K562 (cell line): ENCODE measurements at regions not wholly inside any gene's neighbourhood (a gene's known extent, or its start where the extent isn't known, plus 50 kb on each side); places are given as distances from the start of the nearest gene placed in this dataset.

Experiments used
- ATAC-seq: fragments of 200-7000 bp; cut with Tn5 transposase; 3 replicates; pipeline ENCODE4 v1.9.1; 2020; ENCODE audit warnings: moderate library complexity
- BruUV-seq: library from RNA; stranded (reverse); fragments of 400-500 nt; replicated peaks from 2 replicates; lab custom pipeline; 2021; lab: Mats Ljungman, UMichigan
- CTCF ChIA-PET: fragments of 300-600 bp; formaldehyde crosslinking; extraction: SDS; loops from one replicate; lab custom pipeline; 2021; ENCODE audit warnings: low intra/inter-chr PET ratio; lab: Yijun Ruan, JAX
- POLR2A ChIA-PET: fragments of 300-600, 350-650 bp; sonication (Branson Sonifier 250); formaldehyde crosslinking; extraction: SDS; loops from one replicate; lab custom pipeline; 2021; ENCODE audit warnings: antibody characterized with exemption, inconsistent platforms; lab: Yijun Ruan, JAX
- DNase-seq, 4 experiments: peaks; one replicate each; pipeline versions ENCODE4 v3.0.0 to v3.0.0-alpha.2; 2011 to 2018; ENCODE audit warnings: low spot score in 3 of 4, mixed read lengths in 3 of 4; ENCODE audit errors: extremely low read depth in 1 of 4
- FAIRE-seq: peaks from 2 replicates; lab custom pipeline; 2011; peaks lifted over from hg19 to GRCh38; lab: Jason Lieb, UNC
- H2AFZ ChIP-seq: 2 replicates; pipeline ENCODE4 v1.6.0; 2011; ENCODE audit warnings: low read depth, low read length, control low read depth, inconsistent platforms
- H3K27ac ChIP-seq: fragments of 200-600 bp; 3 replicates; pipeline ENCODE4 v1.8.0; 2011; ENCODE audit warnings: low read depth, mild to moderate bottlenecking, control low read depth, inconsistent platforms, low read length, moderate library complexity, mixed read lengths; ENCODE audit errors: extremely low read depth
- H3K27me3 ChIP-seq, 2 experiments: fragments of 300-600 bp in 1 of 2; 2 replicates in 1 of 2; 3 replicates in 1 of 2; pipeline versions ENCODE4 v1.6.0 to v1.8.0; 2011; ENCODE audit warnings: inconsistent platforms in 2 of 2, low read length in 2 of 2, mild to moderate bottlenecking in 1 of 2, mixed read lengths in 1 of 2, moderate library complexity in 1 of 2; ENCODE audit not compliant: control insufficient read depth in 2 of 2, insufficient read depth in 2 of 2
- H3K36me3 ChIP-seq: fragments of 300-600 bp; 3 replicates; pipeline ENCODE4 v1.8.0; 2011; ENCODE audit warnings: mild to moderate bottlenecking, low read length, inconsistent platforms; ENCODE audit not compliant: control insufficient read depth, insufficient read depth
- H3K4me1 ChIP-seq, 2 experiments: fragments of 200-600 bp in 1 of 2; replicated peaks in 1 of 2; 2 replicates in 1 of 2; 3 replicates in 1 of 2; pipeline versions ENCODE4 v1.5.1 to v1.8.0; 2011; ENCODE audit warnings: inconsistent platforms in 2 of 2, low read length in 2 of 2, mild to moderate bottlenecking in 1 of 2, mixed read lengths in 1 of 2, moderate library complexity in 1 of 2; ENCODE audit not compliant: control insufficient read depth in 2 of 2, insufficient read depth in 2 of 2
- H3K4me2 ChIP-seq: 2 replicates; pipeline ENCODE4 v1.6.1; 2011; ENCODE audit warnings: low read length, control low read depth, inconsistent platforms, mixed read lengths; ENCODE audit not compliant: insufficient read depth
- H3K4me3 ChIP-seq: fragments of 200-600 bp; sonication (generic), shearing (Covaris generic); 2 replicates; pipeline ENCODE4 v1.5.1; 2016; ENCODE audit warnings: control low read depth, inconsistent platforms
- H3K79me2 ChIP-seq: fragments of 200-600 bp; 3 replicates; pipeline ENCODE4 v1.8.0; 2011; ENCODE audit warnings: low read length, inconsistent platforms; ENCODE audit not compliant: control insufficient read depth, insufficient read depth
- H3K9ac ChIP-seq, 2 experiments: 2 replicates each; pipeline versions ENCODE4 v1.6.0 to v1.6.1; 2011; ENCODE audit warnings: low read depth in 2 of 2, low read length in 2 of 2, control low read depth in 1 of 2, inconsistent platforms in 1 of 2, mild to moderate bottlenecking in 1 of 2, mixed read lengths in 1 of 2; ENCODE audit not compliant: insufficient read depth in 1 of 2
- H3K9me1 ChIP-seq: one replicate; pipeline ENCODE4 v1.6.0; 2011; ENCODE audit warnings: inconsistent platforms, mild to moderate bottlenecking, low read length, moderate library complexity; ENCODE audit not compliant: control insufficient read depth, insufficient read depth
- H3K9me3 ChIP-seq: replicated peaks from 2 replicates; pipeline ENCODE4 v1.5.1; 2011; ENCODE audit warnings: low read depth, low read length, inconsistent platforms; ENCODE audit not compliant: control insufficient read depth, insufficient read depth
- H4K20me1 ChIP-seq: replicated peaks from 2 replicates; pipeline ENCODE4 v1.6.1; 2011; ENCODE audit warnings: low read length, inconsistent platforms, mixed read lengths; ENCODE audit not compliant: control insufficient read depth, insufficient read depth
- ELF4 ChIP-seq: fragments of 450-650 bp; formaldehyde crosslinking; IDR thresholded peaks from 2 replicates; pipeline ENCODE4 v1.4.0; 2022; ENCODE audit warnings: missing genetic modification characterization
- ETV6 ChIP-seq, 3 experiments: fragments of 150-350 bp in 1 of 3; sonication (generic) in 1 of 3; formaldehyde crosslinking in 1 of 3; IDR thresholded peaks; 2 replicates each; pipeline versions ENCODE4 v1.6.1 to v1.8.0; 2014 to 2022; ENCODE audit warnings: borderline replicate concordance in 2 of 3, low read depth in 2 of 3, antibody characterized with exemption in 1 of 3, low read length in 1 of 3, mild to moderate bottlenecking in 1 of 3, missing genetic modification reagents in 1 of 3
- HMG20B ChIP-seq: fragments of 250-450 bp; sonication (Bioruptor Pico); IDR thresholded peaks from 2 replicates; pipeline ENCODE4 v1.5.0; 2021; ENCODE audit warnings: mild to moderate bottlenecking
- KLF1 ChIP-seq: fragments of 450-650 bp; IDR thresholded peaks from 2 replicates; pipeline ENCODE4 v1.6.1; 2016; ENCODE audit warnings: missing genetic modification characterization, missing compliant biosample characterization
- MEIS2 ChIP-seq: fragments of 450-650 bp; IDR thresholded peaks from 2 replicates; pipeline ENCODE4 v1.6.1; 2014; ENCODE audit warnings: mild to moderate bottlenecking; ENCODE audit not compliant: partially characterized antibody
- RCOR1 ChIP-seq, 2 experiments: IDR thresholded peaks; 2 replicates each; pipeline ENCODE4 v1.6.1; 2012; ENCODE audit warnings: low read depth in 2 of 2, low read length in 2 of 2, borderline replicate concordance in 1 of 2, improper control_type of control experiment in 1 of 2
- ZNF384 ChIP-seq: IDR thresholded peaks from 2 replicates; pipeline ENCODE4 v1.6.1; 2012; ENCODE audit warnings: low read depth, low read length, improper control_type of control experiment
- ZNF695 ChIP-seq: fragments of 450-650 bp; formaldehyde crosslinking; IDR thresholded peaks from 2 replicates; pipeline ENCODE4 v1.4.0; 2020; ENCODE audit warnings: mild to moderate bottlenecking, moderate library complexity
- ZSCAN32 ChIP-seq: fragments of 450-650 bp; formaldehyde crosslinking; IDR thresholded peaks from 2 replicates; pipeline ENCODE4 v1.4.0; 2020; ENCODE audit warnings: mild to moderate bottlenecking, moderate library complexity
- in situ Hi-C: fragments of 300-500 bp; cut with MboI; formaldehyde crosslinking; loops from 4 replicates; pipeline ENCODE4 v1.15.0; 2018; ENCODE audit warnings: inconsistent platforms, mixed read lengths
- intact Hi-C: fragments of 100-400 bp; cut with micrococcal nuclease; formaldehyde crosslinking; loops from 2 replicates; pipeline ENCODE4 v1.14.2; 2022
- TF ChIP-seq, protein P1 (sequence below), 3 experiments: fragments of 200-800 bp in 1 of 3; fragments of 250-450 bp in 1 of 3; fragments of 450-650 bp in 1 of 3; sonication (Bioruptor Pico) in 1 of 3; sonication (Bioruptor generic) in 1 of 3; formaldehyde crosslinking in 1 of 3; IDR thresholded peaks; 2 replicates each; pipeline versions ENCODE4 v1.6.1 to v1.8.0; 2016 to 2022; ENCODE audit warnings: mild to moderate bottlenecking in 2 of 3, missing genetic modification characterization in 2 of 3, missing compliant biosample characterization in 1 of 3, moderate library complexity in 1 of 3
- TF ChIP-seq, protein P2 (sequence below): sonication (generic); formaldehyde crosslinking; IDR thresholded peaks from 2 replicates; pipeline ENCODE4 v1.8.1; 2023; ENCODE audit warnings: mild to moderate bottlenecking, missing genetic modification reagents
- TF ChIP-seq, protein P3 (sequence below): sonication (generic); formaldehyde crosslinking; IDR thresholded peaks from 2 replicates; pipeline ENCODE4 v1.8.1; 2023; ENCODE audit warnings: mild to moderate bottlenecking, missing genetic modification reagents, moderate library complexity
- TF ChIP-seq, protein P4 (sequence below): fragments of 250-450 bp; sonication (Bioruptor Pico); IDR thresholded peaks from 2 replicates; pipeline ENCODE4 v1.9.0; 2021; ENCODE audit warnings: mild to moderate bottlenecking
- TF ChIP-seq, protein P5 (sequence below), 3 experiments: fragments of 200-800 bp in 1 of 3; sonication (Bioruptor generic) in 1 of 3; sonication (generic) in 1 of 3; formaldehyde crosslinking in 1 of 3; IDR thresholded peaks; 2 replicates each; pipeline versions ENCODE4 v1.6.1 to v1.8.0; 2016 to 2022; ENCODE audit warnings: mild to moderate bottlenecking in 2 of 3, missing compliant biosample characterization in 2 of 3, missing genetic modification characterization in 2 of 3, missing genetic modification reagents in 1 of 3

DNA sequence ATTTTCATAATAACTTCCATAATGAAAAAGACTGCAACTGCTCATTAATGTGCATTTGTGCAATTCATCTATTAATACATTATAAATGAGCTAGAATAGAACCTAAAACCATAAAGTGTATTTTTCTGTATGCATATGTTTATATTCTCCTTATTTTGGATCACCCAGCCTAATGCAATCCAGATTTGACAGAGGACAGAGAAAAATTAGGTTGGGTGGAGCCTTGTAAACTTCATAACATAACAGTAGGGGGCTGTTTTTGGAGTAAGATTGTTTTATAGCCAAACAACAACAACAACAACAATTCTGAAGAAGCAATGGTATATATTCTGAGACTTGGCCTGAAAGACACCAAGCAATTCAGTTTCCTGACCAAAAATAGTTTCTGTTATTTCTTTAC, 615.3 kb upstream of the SLIT2 start:
- ATAC-seq (no peak), FAIRE-seq (no peak), DNase-seq (no peak)
- intact Hi-C loops (no loop called here), in situ Hi-C loops (no loop called here)
- no TSS peak for BruUV-seq
- ChIA-PET CTCF (no interaction called here), POLR2A (no interaction called here)
- Histone ChIP-seq H3K9me1 (no peaks in the 10 kb centered on the region), H3K27ac (no peak overlapping the region), H3K36me3 (no peaks in the 10 kb centered on the region), H3K4me1 (no peaks in the 10 kb centered on the region), H3K79me2 (no peaks in the 10 kb centered on the region), H3K9me3 (no peaks in the 10 kb centered on the region), H3K4me3 (no peak overlapping the region), H2AFZ (no peak overlapping the region), H3K4me2 (no peak overlapping the region), H4K20me1 (no peaks in the 10 kb centered on the region), H3K27me3 (no peaks in the 10 kb centered on the region), H3K9ac (no peak overlapping the region)
- TF ChIP-seq ELF4 (CRISPR knock-in tag) (no peak), ZSCAN32 (no peak), ZNF695 (CRISPR knock-in tag) (no peak), MEIS2 (no peak), ZNF384 (no peak), RCOR1 (IDR thresholded peaks at IDR 0.05; ENCODE audit: borderline replicate concordance in 1 of 2, low read depth in 2 of 2, low read length in 2 of 2) (no peak), ETV6 (IDR thresholded peaks at IDR 0.05; ENCODE audit: borderline replicate concordance in 1 of 2, low read depth in 2 of 2, low read length in 1 of 2) (no peak), ETV6 (CRISPR knock-in tag; IDR thresholded peaks at IDR 0.05; ENCODE audit: borderline replicate concordance) (no peak), HMG20B (CRISPR knock-in tag) (no peak), KLF1 (no peak)
- TF ChIP-seq, protein P1, sequence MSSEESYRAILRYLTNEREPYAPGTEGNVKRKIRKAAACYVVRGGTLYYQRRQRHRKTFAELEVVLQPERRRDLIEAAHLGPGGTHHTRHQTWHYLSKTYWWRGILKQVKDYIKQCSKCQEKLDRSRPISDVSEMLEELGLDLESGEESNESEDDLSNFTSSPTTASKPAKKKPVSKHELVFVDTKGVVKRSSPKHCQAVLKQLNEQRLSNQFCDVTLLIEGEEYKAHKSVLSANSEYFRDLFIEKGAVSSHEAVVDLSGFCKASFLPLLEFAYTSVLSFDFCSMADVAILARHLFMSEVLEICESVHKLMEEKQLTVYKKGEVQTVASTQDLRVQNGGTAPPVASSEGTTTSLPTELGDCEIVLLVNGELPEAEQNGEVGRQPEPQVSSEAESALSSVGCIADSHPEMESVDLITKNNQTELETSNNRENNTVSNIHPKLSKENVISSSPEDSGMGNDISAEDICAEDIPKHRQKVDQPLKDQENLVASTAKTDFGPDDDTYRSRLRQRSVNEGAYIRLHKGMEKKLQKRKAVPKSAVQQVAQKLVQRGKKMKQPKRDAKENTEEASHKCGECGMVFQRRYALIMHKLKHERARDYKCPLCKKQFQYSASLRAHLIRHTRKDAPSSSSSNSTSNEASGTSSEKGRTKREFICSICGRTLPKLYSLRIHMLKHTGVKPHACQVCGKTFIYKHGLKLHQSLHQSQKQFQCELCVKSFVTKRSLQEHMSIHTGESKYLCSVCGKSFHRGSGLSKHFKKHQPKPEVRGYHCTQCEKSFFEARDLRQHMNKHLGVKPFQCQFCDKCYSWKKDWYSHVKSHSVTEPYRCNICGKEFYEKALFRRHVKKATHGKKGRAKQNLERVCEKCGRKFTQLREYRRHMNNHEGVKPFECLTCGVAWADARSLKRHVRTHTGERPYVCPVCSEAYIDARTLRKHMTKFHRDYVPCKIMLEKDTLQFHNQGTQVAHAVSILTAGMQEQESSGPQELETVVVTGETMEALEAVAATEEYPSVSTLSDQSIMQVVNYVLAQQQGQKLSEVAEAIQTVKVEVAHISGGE (CRISPR knock-in tag; IDR thresholded peaks at IDR 0.05), result no peak
- TF ChIP-seq, protein P2, sequence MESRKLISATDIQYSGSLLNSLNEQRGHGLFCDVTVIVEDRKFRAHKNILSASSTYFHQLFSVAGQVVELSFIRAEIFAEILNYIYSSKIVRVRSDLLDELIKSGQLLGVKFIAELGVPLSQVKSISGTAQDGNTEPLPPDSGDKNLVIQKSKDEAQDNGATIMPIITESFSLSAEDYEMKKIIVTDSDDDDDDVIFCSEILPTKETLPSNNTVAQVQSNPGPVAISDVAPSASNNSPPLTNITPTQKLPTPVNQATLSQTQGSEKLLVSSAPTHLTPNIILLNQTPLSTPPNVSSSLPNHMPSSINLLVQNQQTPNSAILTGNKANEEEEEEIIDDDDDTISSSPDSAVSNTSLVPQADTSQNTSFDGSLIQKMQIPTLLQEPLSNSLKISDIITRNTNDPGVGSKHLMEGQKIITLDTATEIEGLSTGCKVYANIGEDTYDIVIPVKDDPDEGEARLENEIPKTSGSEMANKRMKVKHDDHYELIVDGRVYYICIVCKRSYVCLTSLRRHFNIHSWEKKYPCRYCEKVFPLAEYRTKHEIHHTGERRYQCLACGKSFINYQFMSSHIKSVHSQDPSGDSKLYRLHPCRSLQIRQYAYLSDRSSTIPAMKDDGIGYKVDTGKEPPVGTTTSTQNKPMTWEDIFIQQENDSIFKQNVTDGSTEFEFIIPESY (CRISPR knock-in tag), result no peak
- TF ChIP-seq, protein P3, sequence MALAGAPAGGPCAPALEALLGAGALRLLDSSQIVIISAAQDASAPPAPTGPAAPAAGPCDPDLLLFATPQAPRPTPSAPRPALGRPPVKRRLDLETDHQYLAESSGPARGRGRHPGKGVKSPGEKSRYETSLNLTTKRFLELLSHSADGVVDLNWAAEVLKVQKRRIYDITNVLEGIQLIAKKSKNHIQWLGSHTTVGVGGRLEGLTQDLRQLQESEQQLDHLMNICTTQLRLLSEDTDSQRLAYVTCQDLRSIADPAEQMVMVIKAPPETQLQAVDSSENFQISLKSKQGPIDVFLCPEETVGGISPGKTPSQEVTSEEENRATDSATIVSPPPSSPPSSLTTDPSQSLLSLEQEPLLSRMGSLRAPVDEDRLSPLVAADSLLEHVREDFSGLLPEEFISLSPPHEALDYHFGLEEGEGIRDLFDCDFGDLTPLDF (CRISPR knock-in tag), result no peak
- TF ChIP-seq, protein P4, sequence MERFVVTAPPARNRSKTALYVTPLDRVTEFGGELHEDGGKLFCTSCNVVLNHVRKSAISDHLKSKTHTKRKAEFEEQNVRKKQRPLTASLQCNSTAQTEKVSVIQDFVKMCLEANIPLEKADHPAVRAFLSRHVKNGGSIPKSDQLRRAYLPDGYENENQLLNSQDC, result no peak
- TF ChIP-seq, protein P5, sequence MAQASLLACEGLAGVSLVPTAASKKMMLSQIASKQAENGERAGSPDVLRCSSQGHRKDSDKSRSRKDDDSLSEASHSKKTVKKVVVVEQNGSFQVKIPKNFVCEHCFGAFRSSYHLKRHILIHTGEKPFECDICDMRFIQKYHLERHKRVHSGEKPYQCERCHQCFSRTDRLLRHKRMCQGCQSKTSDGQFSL (CRISPR knock-in tag; IDR thresholded peaks at IDR 0.05), result no peak
- TF ChIP-seq, protein P5 (tag; IDR thresholded peaks at IDR 0.05), result no peak
